Panc1 (cell line): ENCODE measurements at regions not wholly inside any gene's neighbourhood (a gene's known extent, or its start where the extent isn't known, plus 50 kb on each side); places are given as distances from the start of the nearest gene placed in this dataset.

ENCODE experiments used
- CTCF ChIP-seq: fragments of 450-650 bp; IDR thresholded peaks from 2 replicates; pipeline ENCODE4 v1.5.1; 2017; ENCODE audit warnings: mild to moderate bottlenecking
- POLR2AphosphoS5 ChIP-seq: IDR thresholded peaks from 2 replicates; pipeline ENCODE4 v1.6.1; 2012; ENCODE audit warnings: mild to moderate bottlenecking, low read depth, low read length, moderate library complexity
- SIN3A ChIP-seq: IDR thresholded peaks from 2 replicates; pipeline ENCODE4 v1.6.1; 2012; ENCODE audit warnings: low read depth, mild to moderate bottlenecking, low read length, moderate library complexity, borderline replicate concordance; ENCODE audit not compliant: insufficient read depth
- TCF7L2 ChIP-seq: IDR thresholded peaks from 2 replicates; pipeline ENCODE4 v1.6.1; 2011; ENCODE audit warnings: mild to moderate bottlenecking, low read depth, low read length, inconsistent platforms
- TF ChIP-seq, protein P1 (sequence below), 2 experiments: IDR thresholded peaks; 2 replicates each; pipeline ENCODE4 v1.6.1; 2011 to 2012; ENCODE audit warnings: low read depth in 2 of 2, control low read depth in 1 of 2, low read length in 1 of 2, mild to moderate bottlenecking in 1 of 2, moderate library complexity in 1 of 2; ENCODE audit not compliant: insufficient read depth in 1 of 2

GRCh38 chr11:45000918-45001317 is 50.2 kb upstream of the TP53I11 start:
- TF ChIP-seq CTCF: no peak
- TF ChIP-seq, protein P1, sequence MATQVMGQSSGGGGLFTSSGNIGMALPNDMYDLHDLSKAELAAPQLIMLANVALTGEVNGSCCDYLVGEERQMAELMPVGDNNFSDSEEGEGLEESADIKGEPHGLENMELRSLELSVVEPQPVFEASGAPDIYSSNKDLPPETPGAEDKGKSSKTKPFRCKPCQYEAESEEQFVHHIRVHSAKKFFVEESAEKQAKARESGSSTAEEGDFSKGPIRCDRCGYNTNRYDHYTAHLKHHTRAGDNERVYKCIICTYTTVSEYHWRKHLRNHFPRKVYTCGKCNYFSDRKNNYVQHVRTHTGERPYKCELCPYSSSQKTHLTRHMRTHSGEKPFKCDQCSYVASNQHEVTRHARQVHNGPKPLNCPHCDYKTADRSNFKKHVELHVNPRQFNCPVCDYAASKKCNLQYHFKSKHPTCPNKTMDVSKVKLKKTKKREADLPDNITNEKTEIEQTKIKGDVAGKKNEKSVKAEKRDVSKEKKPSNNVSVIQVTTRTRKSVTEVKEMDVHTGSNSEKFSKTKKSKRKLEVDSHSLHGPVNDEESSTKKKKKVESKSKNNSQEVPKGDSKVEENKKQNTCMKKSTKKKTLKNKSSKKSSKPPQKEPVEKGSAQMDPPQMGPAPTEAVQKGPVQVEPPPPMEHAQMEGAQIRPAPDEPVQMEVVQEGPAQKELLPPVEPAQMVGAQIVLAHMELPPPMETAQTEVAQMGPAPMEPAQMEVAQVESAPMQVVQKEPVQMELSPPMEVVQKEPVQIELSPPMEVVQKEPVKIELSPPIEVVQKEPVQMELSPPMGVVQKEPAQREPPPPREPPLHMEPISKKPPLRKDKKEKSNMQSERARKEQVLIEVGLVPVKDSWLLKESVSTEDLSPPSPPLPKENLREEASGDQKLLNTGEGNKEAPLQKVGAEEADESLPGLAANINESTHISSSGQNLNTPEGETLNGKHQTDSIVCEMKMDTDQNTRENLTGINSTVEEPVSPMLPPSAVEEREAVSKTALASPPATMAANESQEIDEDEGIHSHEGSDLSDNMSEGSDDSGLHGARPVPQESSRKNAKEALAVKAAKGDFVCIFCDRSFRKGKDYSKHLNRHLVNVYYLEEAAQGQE (IDR thresholded peaks at IDR 0.05; ENCODE audit: insufficient read depth in 1 of 2, low read depth in 2 of 2, low read length in 1 of 2): no peak
- no peak for TF ChIP-seq POLR2AphosphoS5
- no peak for TF ChIP-seq SIN3A
- no peak for TF ChIP-seq TCF7L2
